Parathyroid adenoma (tissue), 2 donors: ENCODE measurements at regions not wholly inside any gene's neighbourhood (a gene's known extent, or its start where the extent isn't known, plus 50 kb on each side); places are given as distances from the start of the nearest gene placed in this dataset.

ENCODE experiments used
- H2AFZ ChIP-seq: fragments of 300-600 bp; sonication (generic); one replicate; pipeline ENCODE4 v1.7.0; 2017; ENCODE audit warnings: antibody characterized with exemption, mild to moderate bottlenecking
- H3K27ac ChIP-seq: fragments of 300-600 bp; sonication (generic); one replicate; pipeline ENCODE4 v1.7.0; 2017
- H3K27me3 ChIP-seq: fragments of 300-600 bp; sonication (generic); one replicate; pipeline ENCODE4 v1.7.0; 2017; ENCODE audit warnings: low read length; ENCODE audit not compliant: control insufficient read depth, insufficient read depth
- H3K36me3 ChIP-seq: fragments of 300-600 bp; sonication (generic); one replicate; pipeline ENCODE4 v1.7.0; 2017; ENCODE audit warnings: low read length; ENCODE audit not compliant: control insufficient read depth, insufficient read depth
- H3K4me1 ChIP-seq: fragments of 300-600 bp; sonication (generic); one replicate; pipeline ENCODE4 v1.7.0; 2017; ENCODE audit warnings: control low read depth
- H3K4me2 ChIP-seq: fragments of 300-600 bp; sonication (generic); one replicate; pipeline ENCODE4 v1.7.0; 2017; ENCODE audit warnings: low read length
- H3K4me3 ChIP-seq: fragments of 300-600 bp; sonication (generic); one replicate; pipeline ENCODE4 v1.7.0; 2017; ENCODE audit warnings: low read depth, low read length
- H3K79me2 ChIP-seq: fragments of 300-600 bp; sonication (generic); one replicate; pipeline ENCODE4 v1.7.0; 2017; ENCODE audit warnings: control low read depth
- H3K9ac ChIP-seq: fragments of 300-600 bp; sonication (generic); one replicate; pipeline ENCODE4 v1.7.0; 2017; ENCODE audit warnings: mild to moderate bottlenecking
- H3K9me3 ChIP-seq: fragments of 300-600 bp; sonication (generic); one replicate; pipeline ENCODE4 v1.7.0; 2017; ENCODE audit warnings: low read length; ENCODE audit not compliant: control insufficient read depth
- TF ChIP-seq, protein P1 (sequence below): fragments of 300-600 bp; sonication (generic); IDR thresholded peaks from one replicate; pipeline ENCODE4 v1.7.0; 2017; ENCODE audit warnings: antibody characterized with exemption, mild to moderate bottlenecking
- donor health status: primary hyperparathyroidism.

- Histone ChIP-seq H3K4me1 (no peaks in the 10 kb centered on the region), H3K9me3 (no peaks in the 10 kb centered on the region), H3K4me2 (no peak overlapping the region), H2AFZ (no peak overlapping the region), H3K79me2 (no peaks in the 10 kb centered on the region), H3K27ac (no peak overlapping the region), H3K9ac (no peak overlapping the region), H3K36me3 (no peaks in the 10 kb centered on the region), H3K27me3 (no peaks in the 10 kb centered on the region), H3K4me3 (no peak overlapping the region)
- TF ChIP-seq, protein P1, sequence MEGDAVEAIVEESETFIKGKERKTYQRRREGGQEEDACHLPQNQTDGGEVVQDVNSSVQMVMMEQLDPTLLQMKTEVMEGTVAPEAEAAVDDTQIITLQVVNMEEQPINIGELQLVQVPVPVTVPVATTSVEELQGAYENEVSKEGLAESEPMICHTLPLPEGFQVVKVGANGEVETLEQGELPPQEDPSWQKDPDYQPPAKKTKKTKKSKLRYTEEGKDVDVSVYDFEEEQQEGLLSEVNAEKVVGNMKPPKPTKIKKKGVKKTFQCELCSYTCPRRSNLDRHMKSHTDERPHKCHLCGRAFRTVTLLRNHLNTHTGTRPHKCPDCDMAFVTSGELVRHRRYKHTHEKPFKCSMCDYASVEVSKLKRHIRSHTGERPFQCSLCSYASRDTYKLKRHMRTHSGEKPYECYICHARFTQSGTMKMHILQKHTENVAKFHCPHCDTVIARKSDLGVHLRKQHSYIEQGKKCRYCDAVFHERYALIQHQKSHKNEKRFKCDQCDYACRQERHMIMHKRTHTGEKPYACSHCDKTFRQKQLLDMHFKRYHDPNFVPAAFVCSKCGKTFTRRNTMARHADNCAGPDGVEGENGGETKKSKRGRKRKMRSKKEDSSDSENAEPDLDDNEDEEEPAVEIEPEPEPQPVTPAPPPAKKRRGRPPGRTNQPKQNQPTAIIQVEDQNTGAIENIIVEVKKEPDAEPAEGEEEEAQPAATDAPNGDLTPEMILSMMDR: no peak
These were observed 105.7 kb upstream of the GATB start for GRCh38 chr4:151866592-151866918.

- H2AFZ ChIP-seq: no peak overlapping the region
- H3K27ac ChIP-seq: no peak overlapping the region
- no peak overlapping the region for H3K4me2 ChIP-seq
- TF ChIP-seq, protein P1: no peak
- H3K4me1 ChIP-seq: no peaks in the 10 kb centered on the region
- H3K9ac ChIP-seq: no peak overlapping the region
- no peaks in the 10 kb centered on the region for H3K36me3 ChIP-seq
- H3K9me3 ChIP-seq: no peaks in the 10 kb centered on the region
- no peak overlapping the region for H3K4me3 ChIP-seq
- no peaks in the 10 kb centered on the region for H3K27me3 ChIP-seq
- no peaks in the 10 kb centered on the region for H3K79me2 ChIP-seq
These were observed 105.2 kb upstream of the GATB start for GRCh38 chr4:151865744-151866591.

GRCh38 chr4:151865312-151865711, 104.5 kb upstream of the GATB start:
- H3K36me3 ChIP-seq: no peaks in the 10 kb centered on the region
- no peak overlapping the region for H3K27ac ChIP-seq
- no peak overlapping the region for H2AFZ ChIP-seq
- no peaks in the 10 kb centered on the region for H3K79me2 ChIP-seq
- no peak overlapping the region for H3K4me3 ChIP-seq
- TF ChIP-seq, protein P1: no peak
- H3K27me3 ChIP-seq: no peaks in the 10 kb centered on the region
- no peak overlapping the region for H3K4me2 ChIP-seq
- H3K9ac ChIP-seq: no peak overlapping the region
- H3K4me1 ChIP-seq: no peaks in the 10 kb centered on the region
- H3K9me3 ChIP-seq: no peaks in the 10 kb centered on the region

- no peak overlapping the region for H3K9ac ChIP-seq
- H3K79me2 ChIP-seq: no peaks in the 10 kb centered on the region
- no peak overlapping the region for H3K27ac ChIP-seq
- H3K27me3 ChIP-seq: no peaks in the 10 kb centered on the region
- no peak overlapping the region for H3K4me3 ChIP-seq
- H3K4me2 ChIP-seq: no peak overlapping the region
- TF ChIP-seq, protein P1: no peak
- no peaks in the 10 kb centered on the region for H3K36me3 ChIP-seq
- H2AFZ ChIP-seq: no peak overlapping the region
- no peaks in the 10 kb centered on the region for H3K9me3 ChIP-seq
- H3K4me1 ChIP-seq: no peaks in the 10 kb centered on the region
These were observed 103.3 kb upstream of the GATB start for GRCh38 chr4:151864068-151864467.

DNA sequence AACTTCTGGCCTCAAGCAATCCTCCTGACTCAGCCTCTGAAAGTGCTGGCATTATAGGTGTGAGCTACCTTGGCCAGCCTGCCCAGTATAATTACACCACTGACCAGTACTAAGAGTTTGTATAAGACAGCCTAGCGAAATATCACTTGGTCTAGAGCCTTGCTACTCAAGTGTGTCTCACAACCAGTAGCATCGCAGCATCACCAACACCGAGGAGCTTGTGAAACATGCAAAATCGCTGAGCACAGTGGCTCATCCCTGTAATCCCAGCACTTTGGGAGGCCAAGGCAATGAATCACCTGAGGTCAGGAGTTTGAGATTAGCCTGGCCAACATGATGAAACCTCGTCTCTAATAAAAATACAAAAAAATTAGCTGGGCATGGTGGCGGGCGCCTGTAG, 102.0 kb upstream of the GATB start:
- Histone ChIP-seq H3K4me1 (no peaks in the 10 kb centered on the region), H3K4me3 (no peak overlapping the region), H3K27me3 (no peaks in the 10 kb centered on the region), H2AFZ (no peak overlapping the region), H3K79me2 (no peaks in the 10 kb centered on the region), H3K9ac (no peak overlapping the region), H3K9me3 (no peaks in the 10 kb centered on the region), H3K36me3 (no peaks in the 10 kb centered on the region), H3K4me2 (no peak overlapping the region), H3K27ac (no peak overlapping the region)
- TF ChIP-seq, protein P1: no peak
